ENCODE measurements at regions not wholly inside any gene's neighbourhood (a gene's known extent, or its start where the extent isn't known, plus 50 kb on each side); places are given as distances from the start of the nearest gene placed in this dataset.
"Not testable (repeated sequence)": the region's sequence is repeated elsewhere in the genome, so short reads cannot be mapped to it uniquely, and the experiment has no call there.

DNA sequence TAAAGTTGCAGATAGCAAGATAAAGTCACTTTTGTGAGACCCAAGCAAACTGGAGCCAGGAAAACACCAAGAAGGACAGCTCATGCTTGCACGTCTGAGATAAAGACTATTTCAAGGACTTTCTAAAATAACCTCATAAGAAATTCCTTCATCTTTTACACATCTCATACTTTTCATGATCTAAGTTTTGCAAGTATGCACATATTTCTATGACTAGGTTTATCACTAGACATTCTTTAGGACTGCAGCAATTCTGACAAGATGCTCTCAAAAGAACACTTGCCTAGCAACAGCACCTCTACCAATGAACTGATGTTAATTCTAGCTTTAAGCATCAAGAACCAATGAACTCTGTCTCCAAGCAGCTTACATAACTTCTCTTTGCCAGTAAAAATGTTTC lies 457.6 kb downstream of the SEMA3D start:
- no peak overlapping the region for H3K27ac ChIP-seq (ENCODE audit: low read length)
- H3K27me3 ChIP-seq (ENCODE audit: control insufficient read depth, insufficient read depth), result no peaks in the 10 kb centered on the region
- no peaks in the 10 kb centered on the region for H3K9me3 ChIP-seq (ENCODE audit: control insufficient read depth, low read length)
- ATAC-seq (no peak), DNase-seq (no peak)
- H3K4me1 ChIP-seq (ENCODE audit: control insufficient read depth, insufficient read depth, low read length), result no peaks in the 10 kb centered on the region
- WGBS, result 18% methylated on average over 1 of the region's 1 CpG
- intact Hi-C loops (cut with DNase I), result no loop called here
- no peak overlapping the region for H3K4me3 ChIP-seq (ENCODE audit: low read length)

DNA sequence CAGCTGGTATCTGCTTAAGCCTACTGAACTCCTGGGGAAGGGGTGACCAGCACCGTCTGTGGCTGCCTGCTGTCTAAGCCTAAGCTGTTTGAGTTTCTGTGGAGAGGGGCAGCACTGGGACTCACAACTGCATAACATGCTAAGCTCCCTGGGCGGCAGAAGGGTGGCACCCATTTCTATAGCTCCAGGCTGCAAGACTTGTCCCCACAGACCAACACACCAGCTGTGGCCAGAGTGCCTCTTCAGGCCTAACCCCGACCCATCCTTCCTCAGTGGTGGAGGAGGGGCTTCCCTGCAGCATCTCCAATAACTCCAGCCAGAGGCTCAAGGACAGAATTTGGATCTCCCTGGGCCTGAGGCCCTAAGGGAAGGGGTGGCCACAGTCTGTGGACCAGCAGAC lies 464.1 kb downstream of the SEMA3D start:
- ATAC-seq (no peak), DNase-seq (no peak)
- intact Hi-C loops (cut with DNase I), result no loop called here
- 86% methylated on average over 3 of the region's 3 CpGs for WGBS
- Histone ChIP-seq H3K9me3 (ENCODE audit: control insufficient read depth, low read length) (no peaks in the 10 kb centered on the region), H3K27me3 (ENCODE audit: control insufficient read depth, insufficient read depth) (no peaks in the 10 kb centered on the region), H3K4me3 (ENCODE audit: low read length) (no peak overlapping the region), H3K4me1 (ENCODE audit: control insufficient read depth, insufficient read depth, low read length) (no peaks in the 10 kb centered on the region), H3K27ac (ENCODE audit: low read length) (no peak overlapping the region)

- H3K4me3 ChIP-seq (ENCODE audit: low read length), result no peak overlapping the region
- no peaks in the 10 kb centered on the region for H3K4me1 ChIP-seq (ENCODE audit: control insufficient read depth, insufficient read depth, low read length)
- no peak overlapping the region for H3K27ac ChIP-seq (ENCODE audit: low read length)
- WGBS, result 91% methylated on average over 3 of the region's 3 CpGs
- ATAC-seq, result no peak
- no peak for DNase-seq
- intact Hi-C loops (cut with DNase I), result no loop called here
- no peaks in the 10 kb centered on the region for H3K9me3 ChIP-seq (ENCODE audit: control insufficient read depth, low read length)
- H3K27me3 ChIP-seq (ENCODE audit: control insufficient read depth, insufficient read depth), result no peaks in the 10 kb centered on the region
Measured at GRCh38 chr7:84722086-84722485, 464.8 kb downstream of the SEMA3D start.

GRCh38 chr7:84720456-84721097 lies 466.3 kb downstream of the SEMA3D start:
- DNase-seq, result no peak
- Histone ChIP-seq H3K4me1 (ENCODE audit: control insufficient read depth, insufficient read depth, low read length) (no peaks in the 10 kb centered on the region), H3K27me3 (ENCODE audit: control insufficient read depth, insufficient read depth) (no peaks in the 10 kb centered on the region), H3K27ac (ENCODE audit: low read length) (no peak overlapping the region), H3K9me3 (ENCODE audit: control insufficient read depth, low read length) (no peaks in the 10 kb centered on the region), H3K4me3 (ENCODE audit: low read length) (no peak overlapping the region)
- ATAC-seq, result no peak
- intact Hi-C loops (cut with DNase I), result no loop called here

GRCh38 chr7:84714765-84715164 lies 472.1 kb downstream of the SEMA3D start:
- WGBS, result 54% methylated on average over 4 of the region's 4 CpGs
- no peaks in the 10 kb centered on the region for H3K9me3 ChIP-seq (ENCODE audit: control insufficient read depth, low read length)
- no peak for ATAC-seq

GRCh38 chr7:84712374-84713121 lies 474.3 kb downstream of the SEMA3D start:
- Histone ChIP-seq H3K27ac (ENCODE audit: low read length) (no peak overlapping the region), H3K4me3 (ENCODE audit: low read length) (no peak overlapping the region), H3K4me1 (ENCODE audit: control insufficient read depth, insufficient read depth, low read length) (no peaks in the 10 kb centered on the region), H3K9me3 (ENCODE audit: control insufficient read depth, low read length) (no peaks in the 10 kb centered on the region), H3K27me3 (ENCODE audit: control insufficient read depth, insufficient read depth) (no peaks in the 10 kb centered on the region)
- ATAC-seq, result no peak
- intact Hi-C loops (cut with DNase I), result no loop called here
- no peak for DNase-seq
- WGBS, result 92% methylated on average over 4 of the region's 4 CpGs

More at GRCh38 chr7:84714765-84715164, 472.1 kb downstream of the SEMA3D start:
- Histone ChIP-seq H3K4me1 (ENCODE audit: control insufficient read depth, insufficient read depth, low read length) (no peaks in the 10 kb centered on the region), H3K4me3 (ENCODE audit: low read length) (no peak overlapping the region), H3K27me3 (ENCODE audit: control insufficient read depth, insufficient read depth) (no peaks in the 10 kb centered on the region), H3K27ac (ENCODE audit: low read length) (no peak overlapping the region)
- DNase-seq, result no peak
- intact Hi-C loops (cut with DNase I), result no loop called here

- H3K27me3 ChIP-seq (ENCODE audit: control insufficient read depth, insufficient read depth); H3K9me3 ChIP-seq (ENCODE audit: control insufficient read depth, low read length); H3K27ac ChIP-seq (ENCODE audit: low read length); ATAC-seq; H3K4me1 ChIP-seq (ENCODE audit: control insufficient read depth, insufficient read depth, low read length); intact Hi-C loops (cut with DNase I); H3K4me3 ChIP-seq (ENCODE audit: low read length); DNase-seq: not testable (repeated sequence)
- 96% methylated on average over 2 of the region's 3 CpGs for WGBS
Measured at GRCh38 chr7:84710538-84710937, 476.3 kb downstream of the SEMA3D start.

DNA sequence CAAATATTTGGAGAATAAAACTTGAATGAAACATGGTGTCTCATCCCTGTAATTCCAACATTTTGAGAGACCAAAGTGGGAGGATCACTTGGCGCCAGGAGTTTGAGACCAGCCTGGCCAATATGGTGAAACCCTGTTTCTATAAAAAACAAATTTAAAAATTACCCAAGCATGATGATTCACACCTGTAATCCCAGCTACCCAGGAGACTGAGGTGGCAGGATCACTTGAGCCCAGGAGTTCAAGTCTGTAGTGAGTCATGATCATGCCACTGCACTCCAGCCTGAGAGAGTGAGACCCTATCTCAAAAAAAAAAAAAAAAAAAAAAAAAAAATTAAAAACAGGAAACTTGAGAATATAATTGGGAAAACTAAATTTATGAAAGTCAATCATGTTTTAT lies 481.1 kb downstream of the SEMA3D start:
- Histone ChIP-seq H3K27me3 (ENCODE audit: control insufficient read depth, insufficient read depth) (no peaks in the 10 kb centered on the region), H3K27ac (ENCODE audit: low read length) (no peak overlapping the region), H3K9me3 (ENCODE audit: control insufficient read depth, low read length) (no peaks in the 10 kb centered on the region), H3K4me3 (ENCODE audit: low read length) (no peak overlapping the region), H3K4me1 (ENCODE audit: control insufficient read depth, insufficient read depth, low read length) (no peaks in the 10 kb centered on the region)
- intact Hi-C loops (cut with DNase I), result no loop called here
- ATAC-seq (no peak), DNase-seq (no peak)
- 92% methylated on average over 1 of the region's 1 CpG for WGBS

DNA sequence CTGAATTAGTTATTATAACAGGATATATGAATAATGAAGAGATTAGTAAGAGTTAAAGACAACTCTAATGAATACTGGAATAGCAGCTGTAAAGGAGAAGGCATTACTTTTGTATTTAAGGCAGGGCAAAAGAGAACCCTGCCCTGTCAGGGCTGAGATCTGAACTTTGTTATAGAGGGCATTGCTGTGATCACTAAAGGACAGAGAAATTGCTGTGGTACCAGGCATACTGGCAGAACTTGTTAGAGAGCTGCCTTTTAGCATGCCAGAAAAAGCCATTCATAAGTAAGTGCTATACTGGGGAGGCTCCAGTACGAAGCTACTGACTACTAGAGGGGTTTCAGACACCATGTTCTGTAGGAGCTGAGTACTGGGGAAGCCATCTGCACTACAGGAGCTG lies 481.8 kb downstream of the SEMA3D start:
- H3K4me1 ChIP-seq (ENCODE audit: control insufficient read depth, insufficient read depth, low read length), result no peaks in the 10 kb centered on the region
- H3K27ac ChIP-seq (ENCODE audit: low read length), result no peak overlapping the region
- no peaks in the 10 kb centered on the region for H3K9me3 ChIP-seq (ENCODE audit: control insufficient read depth, low read length)
- DNase-seq, result no peak
- H3K4me3 ChIP-seq (ENCODE audit: low read length), result no peak overlapping the region
- no peak for ATAC-seq
- H3K27me3 ChIP-seq (ENCODE audit: control insufficient read depth, insufficient read depth), result no peaks in the 10 kb centered on the region
- WGBS, result 89% methylated on average over 1 of the region's 1 CpG
- intact Hi-C loops (cut with DNase I), result no loop called here

DNA sequence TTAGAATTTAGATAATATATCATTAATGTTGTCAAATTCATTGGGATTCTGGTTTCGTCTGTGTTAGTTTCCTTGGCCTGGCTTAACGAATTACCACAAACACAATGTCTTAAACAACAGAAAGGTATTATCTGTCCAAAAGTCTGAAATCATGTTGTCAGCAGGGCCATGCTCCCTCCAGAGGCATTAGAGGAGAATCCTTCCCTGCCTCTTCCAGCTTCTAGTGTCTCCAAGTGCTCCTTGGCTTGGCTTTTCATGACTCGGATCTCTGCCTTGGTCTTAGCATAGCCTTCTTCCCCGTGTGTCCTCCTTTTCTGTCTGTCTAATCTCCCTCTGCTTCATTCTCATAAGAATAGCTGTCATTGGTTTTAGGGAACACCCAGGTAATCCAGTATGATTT lies 482.5 kb downstream of the SEMA3D start:
- ATAC-seq (no peak), DNase-seq (no peak)
- Histone ChIP-seq H3K4me1 (ENCODE audit: control insufficient read depth, insufficient read depth, low read length) (no peaks in the 10 kb centered on the region), H3K9me3 (ENCODE audit: control insufficient read depth, low read length) (no peaks in the 10 kb centered on the region), H3K27me3 (ENCODE audit: control insufficient read depth, insufficient read depth) (no peaks in the 10 kb centered on the region), H3K27ac (ENCODE audit: low read length) (no peak overlapping the region), H3K4me3 (ENCODE audit: low read length) (no peak overlapping the region)
- intact Hi-C loops (cut with DNase I), result no loop called here
- 89% methylated on average over 4 of the region's 4 CpGs for WGBS

GRCh38 chr7:84701524-84702306 lies 485.1 kb downstream of the SEMA3D start:
- intact Hi-C loops (cut with DNase I), result no loop called here
- DNase-seq (no peak), ATAC-seq (peak in 1 of 2 donors; percentile 72)
- no peak overlapping the region for H3K27ac ChIP-seq (ENCODE audit: low read length)
- no peak overlapping the region for H3K4me3 ChIP-seq (ENCODE audit: low read length)
- no peaks in the 10 kb centered on the region for H3K27me3 ChIP-seq (ENCODE audit: control insufficient read depth, insufficient read depth)
- H3K9me3 ChIP-seq (ENCODE audit: control insufficient read depth, low read length), result no peaks in the 10 kb centered on the region
- no peaks in the 10 kb centered on the region for H3K4me1 ChIP-seq (ENCODE audit: control insufficient read depth, insufficient read depth, low read length)
- 50% methylated on average over 7 of the region's 7 CpGs for WGBS

All from right cardiac atrium (tissue), 5 donors.